Upper lobe of left lung (tissue), 4 donors: ENCODE measurements at regions not wholly inside any gene's neighbourhood (a gene's known extent, or its start where the extent isn't known, plus 50 kb on each side); places are given as distances from the start of the nearest gene placed in this dataset.

ENCODE experiments used
- CTCF ChIP-seq, 6 experiments: fragments of 450-650 bp in 4 of 6; fragments of 200-600 bp in 2 of 6; sonication (generic) in 2 of 6; IDR thresholded peaks; one replicate each; pipeline ENCODE4 v1.5.1; 2016 to 2019; ENCODE audit warnings: antibody characterized with exemption in 6 of 6
- POLR2A ChIP-seq, 4 donors: fragments of 450-650 bp; IDR thresholded peaks; one replicate each; pipeline ENCODE4 v1.5.1; 2016 to 2017; ENCODE audit warnings: antibody characterized with exemption in 4 of 4, mild to moderate bottlenecking in 2 of 4

GRCh38 chr2:150051004-150051403 is 436.5 kb downstream of the RND3 start:
- TF ChIP-seq CTCF (IDR thresholded peaks at IDR 0.05): no peak
- no peak for TF ChIP-seq POLR2A (IDR thresholded peaks at IDR 0.05)
